Prostate gland (tissue), 2 donors: ENCODE measurements at regions not wholly inside any gene's neighbourhood (a gene's known extent, or its start where the extent isn't known, plus 50 kb on each side); places are given as distances from the start of the nearest gene placed in this dataset.
"Not testable (repeated sequence)": the region's sequence is repeated elsewhere in the genome, so short reads cannot be mapped to it uniquely, and the experiment has no call there.

Experiments
- DNase-seq: peaks from one replicate; pipeline ENCODE4 v3.0.0-alpha.2; 2019; ENCODE audit warnings: low spot score
- H3K27ac ChIP-seq, 2 donors: fragments of 200-600 bp; sonication (generic); 2 replicates each; pipeline ENCODE4 v1.5.1; 2017 to 2019
- H3K27me3 ChIP-seq: fragments of 200-600 bp; sonication (generic); replicated peaks from 2 replicates; pipeline ENCODE4 v1.5.1; 2019; ENCODE audit not compliant: insufficient read depth
- H3K36me3 ChIP-seq, 2 donors: fragments of 200-600 bp; sonication (generic); 1 replicate in 1 of 2; 2 replicates in 1 of 2; pipeline versions ENCODE4 v1.5.1 to v1.8.1; 2017 to 2019
- H3K4me1 ChIP-seq: fragments of 200-600 bp; sonication (generic); replicated peaks from 2 replicates; pipeline ENCODE4 v1.5.1; 2019
- H3K4me3 ChIP-seq, 2 donors: fragments of 200-600 bp; sonication (generic); 2 replicates each; pipeline ENCODE4 v1.5.1; 2017 to 2019
- H3K9me3 ChIP-seq: fragments of 200-600 bp; sonication (generic); 2 replicates; pipeline ENCODE4 v1.5.1; 2017
- POLR2A ChIP-seq: fragments of 450-650 bp; IDR thresholded peaks from one replicate; pipeline ENCODE4 v1.6.1; 2016; ENCODE audit warnings: antibody characterized with exemption, mild to moderate bottlenecking
- POLR2AphosphoS5 ChIP-seq: sonication (generic); formaldehyde crosslinking; IDR thresholded peaks from one replicate; pipeline ENCODE4 v1.6.1; 2017; ENCODE audit warnings: antibody characterized with exemption
- WGBS: methylation state at CpG from one replicate; pipeline ENCODE4 v1.1.5; 2018; 5-methylcytosine and 5-hydroxymethylcytosine counted together
- intact Hi-C: fragments of 100-400 bp; cut with DNase I; formaldehyde crosslinking; loops from one replicate; pipeline ENCODE4 v1.14.2; 2022
- TF ChIP-seq, protein P1 (sequence below), 4 experiments: fragments of 200-600 bp in 2 of 4; fragments of 450-650 bp in 2 of 4; sonication (generic) in 2 of 4; IDR thresholded peaks; 1 replicate in 3 of 4; 2 replicates in 1 of 4; pipeline ENCODE4 v1.5.1; 2016 to 2019; ENCODE audit warnings: antibody characterized with exemption in 4 of 4, mild to moderate bottlenecking in 2 of 4, moderate library complexity in 2 of 4

DNA sequence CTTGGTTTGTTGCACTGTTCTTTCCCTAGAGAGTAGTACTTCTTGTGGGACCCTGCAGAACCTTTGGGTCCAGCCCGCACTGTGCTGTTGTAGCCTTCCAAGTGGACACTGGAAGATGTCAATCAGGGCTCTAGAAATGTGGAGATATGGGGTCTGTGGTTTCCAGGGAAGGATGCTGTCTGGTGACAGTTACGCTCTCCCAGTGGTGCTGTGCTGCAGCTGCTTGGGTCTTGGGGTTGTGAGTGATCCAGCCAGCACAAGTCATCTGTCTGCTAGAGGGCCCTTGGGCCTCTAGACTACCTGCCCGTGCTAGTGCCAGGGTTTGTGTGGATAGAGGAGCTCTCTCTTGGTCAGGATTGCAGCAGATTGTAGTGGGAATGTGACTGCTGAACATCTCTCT, 484.5 kb downstream of the DMAC1 start:
- Histone ChIP-seq H3K27ac (no peak overlapping the region), H3K36me3 (no peaks in the 10 kb centered on the region), H3K27me3 (no peaks in the 10 kb centered on the region), H3K4me3 (no peak overlapping the region), H3K4me1 (no peaks in the 10 kb centered on the region), H3K9me3 (no peaks in the 10 kb centered on the region)
- DNase-seq: no peak
- intact Hi-C loops: no loop called here
- TF ChIP-seq, protein P1, sequence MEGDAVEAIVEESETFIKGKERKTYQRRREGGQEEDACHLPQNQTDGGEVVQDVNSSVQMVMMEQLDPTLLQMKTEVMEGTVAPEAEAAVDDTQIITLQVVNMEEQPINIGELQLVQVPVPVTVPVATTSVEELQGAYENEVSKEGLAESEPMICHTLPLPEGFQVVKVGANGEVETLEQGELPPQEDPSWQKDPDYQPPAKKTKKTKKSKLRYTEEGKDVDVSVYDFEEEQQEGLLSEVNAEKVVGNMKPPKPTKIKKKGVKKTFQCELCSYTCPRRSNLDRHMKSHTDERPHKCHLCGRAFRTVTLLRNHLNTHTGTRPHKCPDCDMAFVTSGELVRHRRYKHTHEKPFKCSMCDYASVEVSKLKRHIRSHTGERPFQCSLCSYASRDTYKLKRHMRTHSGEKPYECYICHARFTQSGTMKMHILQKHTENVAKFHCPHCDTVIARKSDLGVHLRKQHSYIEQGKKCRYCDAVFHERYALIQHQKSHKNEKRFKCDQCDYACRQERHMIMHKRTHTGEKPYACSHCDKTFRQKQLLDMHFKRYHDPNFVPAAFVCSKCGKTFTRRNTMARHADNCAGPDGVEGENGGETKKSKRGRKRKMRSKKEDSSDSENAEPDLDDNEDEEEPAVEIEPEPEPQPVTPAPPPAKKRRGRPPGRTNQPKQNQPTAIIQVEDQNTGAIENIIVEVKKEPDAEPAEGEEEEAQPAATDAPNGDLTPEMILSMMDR (IDR thresholded peaks at IDR 0.05): no peak
- TF ChIP-seq POLR2A: no peak
- no peak for TF ChIP-seq POLR2AphosphoS5
- 84% methylated on average over 3 of the region's 3 CpGs for WGBS

DNA sequence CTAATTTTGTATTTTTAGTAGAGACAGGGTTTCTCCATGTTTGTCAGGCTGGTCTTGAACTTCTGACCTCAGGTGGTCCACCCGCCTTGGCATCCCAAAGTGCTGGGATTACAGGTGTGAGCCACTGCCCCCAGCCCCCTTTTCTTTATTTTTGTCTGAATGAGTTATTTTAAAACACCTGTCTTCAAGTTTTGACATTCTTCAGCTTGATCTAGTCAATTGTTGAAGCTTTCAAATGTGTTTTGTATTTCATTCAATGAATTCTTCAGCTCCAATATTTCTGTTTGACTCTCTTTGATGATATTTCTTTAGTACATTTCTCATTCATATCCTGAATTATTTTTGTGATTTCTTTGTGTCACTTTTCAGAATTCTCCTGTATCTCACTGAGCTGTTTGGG, 486.2 kb downstream of the DMAC1 start:
- WGBS: 100% methylated on average over 1 of the region's 1 CpG
- H3K27me3 ChIP-seq: no peaks in the 10 kb centered on the region
- no peak for TF ChIP-seq POLR2A
- TF ChIP-seq POLR2AphosphoS5: no peak
- TF ChIP-seq, protein P1 (IDR thresholded peaks at IDR 0.05): no peak
- H3K27ac ChIP-seq: no peak overlapping the region
- DNase-seq: no peak
- intact Hi-C loops: no loop called here
- H3K4me3 ChIP-seq: no peak overlapping the region
- no peaks in the 10 kb centered on the region for H3K36me3 ChIP-seq
- H3K4me1 ChIP-seq: no peaks in the 10 kb centered on the region
- no peaks in the 10 kb centered on the region for H3K9me3 ChIP-seq

DNA sequence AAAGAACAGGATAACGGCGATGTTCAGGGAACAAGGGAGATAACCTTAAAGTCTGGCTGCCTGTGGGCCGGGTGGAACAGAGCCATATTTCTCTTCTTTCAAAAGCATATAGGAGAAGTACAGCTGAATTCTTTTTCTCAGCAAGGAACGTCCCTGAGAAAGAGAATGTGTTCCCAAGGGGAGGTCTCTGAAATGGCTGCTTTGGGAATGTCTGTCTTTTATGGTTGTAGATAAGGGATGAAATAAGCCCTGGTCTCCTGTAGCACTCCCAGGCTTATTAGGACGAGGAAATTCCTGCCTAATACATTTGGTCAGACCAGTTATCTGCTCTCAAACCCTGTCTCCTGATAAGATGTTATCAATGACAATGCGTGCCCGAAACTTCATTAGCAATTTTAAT, 490.5 kb downstream of the DMAC1 start:
- H3K4me1 ChIP-seq, H3K36me3 ChIP-seq, DNase-seq, H3K4me3 ChIP-seq, H3K9me3 ChIP-seq, H3K27ac ChIP-seq, intact Hi-C loops, H3K27me3 ChIP-seq: not testable (repeated sequence)
- 91% methylated on average over 7 of the region's 7 CpGs for WGBS

DNA sequence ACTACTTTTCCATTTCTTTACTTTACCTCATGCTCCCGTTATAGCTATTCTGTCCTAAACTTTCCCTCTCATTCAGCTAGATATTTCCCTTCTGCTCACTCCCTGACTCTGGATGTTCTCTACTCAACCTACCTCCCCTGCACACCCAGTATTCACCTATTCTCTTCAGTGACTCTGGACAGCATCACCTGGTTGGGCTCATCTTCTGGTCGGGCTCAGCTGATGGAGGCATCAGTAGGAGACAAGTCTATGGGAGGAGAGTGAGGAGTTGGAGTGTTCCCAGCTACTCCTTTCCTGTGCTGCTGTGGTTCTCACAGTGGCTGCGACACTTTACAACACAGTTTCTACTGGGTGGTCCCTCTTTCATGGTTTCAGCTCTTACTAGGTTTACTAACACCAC, 493.9 kb downstream of the DMAC1 start:
- TF ChIP-seq POLR2A: no peak
- TF ChIP-seq, protein P1 (IDR thresholded peaks at IDR 0.05): no peak
- TF ChIP-seq POLR2AphosphoS5: no peak
- intact Hi-C loops: no loop called here
- Histone ChIP-seq H3K4me3 (no peak overlapping the region), H3K27ac (no peak overlapping the region), H3K36me3 (no peaks in the 10 kb centered on the region), H3K9me3 (no peaks in the 10 kb centered on the region), H3K27me3 (no peaks in the 10 kb centered on the region), H3K4me1 (no peaks in the 10 kb centered on the region)
- 92% methylated on average over 3 of the region's 3 CpGs for WGBS
- DNase-seq: no peak

DNA sequence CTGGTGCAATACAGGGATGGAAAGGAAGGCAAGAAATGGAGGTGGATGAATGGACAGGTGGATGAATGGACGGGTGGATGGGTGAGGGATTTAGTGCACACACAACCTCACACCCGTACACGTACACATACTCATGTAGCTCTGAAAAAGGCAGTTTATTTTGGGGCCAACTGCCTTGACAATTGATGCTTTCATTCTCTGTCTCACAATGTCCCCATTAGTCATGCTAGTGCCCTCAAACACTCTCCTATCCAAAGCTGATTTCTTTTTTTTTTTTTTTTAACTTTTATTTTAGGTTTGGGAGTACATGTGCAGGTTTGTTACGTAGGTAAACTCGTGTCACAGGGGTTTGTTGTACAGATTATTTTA, 495.0 kb downstream of the DMAC1 start:
- WGBS: 76% methylated on average over 5 of the region's 5 CpGs
- no peaks in the 10 kb centered on the region for H3K9me3 ChIP-seq
- no peaks in the 10 kb centered on the region for H3K27me3 ChIP-seq
- no peak for TF ChIP-seq POLR2AphosphoS5
- TF ChIP-seq POLR2A: no peak
- TF ChIP-seq, protein P1 (IDR thresholded peaks at IDR 0.05): no peak
- no peaks in the 10 kb centered on the region for H3K4me1 ChIP-seq
- no peak overlapping the region for H3K27ac ChIP-seq
- intact Hi-C loops: no loop called here
- H3K4me3 ChIP-seq: no peak overlapping the region
- H3K36me3 ChIP-seq: no peaks in the 10 kb centered on the region
- DNase-seq: no peak
